NOMO-1 treated with dmso at 0.1 percent for 144 hours (cell line): ENCODE measurements at regions not wholly inside any gene's neighbourhood (a gene's known extent, or its start where the extent isn't known, plus 50 kb on each side); places are given as distances from the start of the nearest gene placed in this dataset.

Experiments
- DNase-seq: peaks from one replicate; lab custom pipeline; 2025; ENCODE audit not compliant: unreplicated experiment; lab: John Stamatoyannopoulos, UW

- DNase-seq, result no peak
Observed at GRCh38 chr13:64867856-64868255, 2362.3 kb downstream of the PCDH9 start.

- no peak for DNase-seq
Observed at GRCh38 chr13:64866331-64866730, 2363.8 kb downstream of the PCDH9 start.

- no peak for DNase-seq
Observed at GRCh38 chr13:64855506-64855905, 2374.6 kb downstream of the PCDH9 start.

- no peak for DNase-seq
Observed at GRCh38 chr13:64850017-64850416, 2380.1 kb downstream of the PCDH9 start.

- no peak for DNase-seq
Observed at GRCh38 chr13:64849196-64849595, 2380.9 kb downstream of the PCDH9 start.

- no peak for DNase-seq
Observed at GRCh38 chr13:64847767-64848166, 2382.4 kb downstream of the PCDH9 start.

DNA sequence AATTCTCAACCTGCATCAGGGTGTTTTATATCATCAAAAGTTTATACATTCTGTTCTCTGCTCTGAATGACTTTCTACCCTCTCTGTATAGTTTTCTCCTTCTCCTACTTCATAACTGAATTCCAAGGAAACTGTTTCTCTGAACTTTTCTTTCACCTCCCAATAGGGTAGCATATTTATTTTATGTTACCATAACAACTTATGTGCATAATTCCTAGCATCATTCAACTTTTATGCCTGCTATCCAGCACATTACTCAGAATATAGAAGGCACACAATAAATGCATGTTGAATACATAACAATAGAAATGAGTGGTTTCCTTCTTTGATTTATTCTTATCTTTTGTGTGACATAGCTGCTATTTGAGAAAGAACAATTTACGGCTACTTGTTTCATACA is 2385.0 kb downstream of the PCDH9 start:
- DNase-seq, result no peak

GRCh38 chr13:64819081-64819480 is 2411.1 kb downstream of the PCDH9 start:
- DNase-seq, result no peak

- no peak for DNase-seq
Observed at GRCh38 chr13:64817691-64818090, 2412.4 kb downstream of the PCDH9 start.

GRCh38 chr13:64810750-64811149 is 2419.4 kb downstream of the PCDH9 start:
- DNase-seq, result no peak

DNA sequence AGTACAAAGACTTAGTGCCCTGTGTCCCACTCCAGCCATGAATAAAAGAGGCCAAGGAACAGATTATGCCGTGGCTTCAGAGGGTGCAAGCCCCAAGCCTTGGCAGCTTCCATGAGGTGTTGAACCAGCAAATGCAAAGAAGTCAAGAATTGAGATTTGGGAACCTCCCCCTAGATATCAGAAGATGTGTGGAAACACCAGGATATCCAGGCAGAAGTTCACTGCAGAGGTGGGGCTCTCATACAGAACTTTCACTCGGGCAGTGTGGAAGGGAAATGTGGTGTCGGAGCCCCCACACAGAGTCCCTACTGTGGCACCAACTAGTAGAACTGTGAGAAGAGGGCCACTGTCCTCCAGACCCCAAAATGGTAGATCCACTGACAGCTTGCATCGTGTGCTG is 2421.4 kb downstream of the PCDH9 start:
- no peak for DNase-seq

- no peak for DNase-seq
Observed at GRCh38 chr13:64801768-64802167, 2428.4 kb downstream of the PCDH9 start.

DNA sequence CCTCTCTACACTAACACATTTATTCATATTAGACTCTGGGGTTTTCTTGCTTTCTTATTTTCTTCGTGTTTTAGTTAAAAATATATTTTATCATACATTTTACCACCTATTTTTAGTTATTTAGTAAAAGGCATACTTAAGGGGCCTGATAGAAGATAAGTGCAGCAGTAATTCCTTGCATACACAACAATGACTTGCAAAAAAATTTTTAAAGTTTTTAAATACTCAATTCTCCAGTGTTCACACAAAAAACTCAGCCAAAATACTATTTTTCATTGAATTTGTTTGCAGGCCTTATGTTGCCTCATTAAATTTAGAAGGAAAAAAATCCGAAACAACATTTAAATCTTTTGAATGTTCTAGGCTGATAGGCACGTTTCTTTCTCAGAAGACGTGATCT is 2431.7 kb downstream of the PCDH9 start:
- DNase-seq, result no peak

- no peak for DNase-seq
Observed at GRCh38 chr13:64793592-64793991, 2436.5 kb downstream of the PCDH9 start.

GRCh38 chr13:64793131-64793530 is 2437.0 kb downstream of the PCDH9 start:
- no peak for DNase-seq

- no peak for DNase-seq
Observed at GRCh38 chr13:64791373-64791772, 2438.8 kb downstream of the PCDH9 start.

- DNase-seq, result no peak
Observed at GRCh38 chr13:64782466-64782865, 2447.7 kb downstream of the PCDH9 start.

- no peak for DNase-seq
Observed at GRCh38 chr13:64778002-64778401, 2452.1 kb downstream of the PCDH9 start.

DNA sequence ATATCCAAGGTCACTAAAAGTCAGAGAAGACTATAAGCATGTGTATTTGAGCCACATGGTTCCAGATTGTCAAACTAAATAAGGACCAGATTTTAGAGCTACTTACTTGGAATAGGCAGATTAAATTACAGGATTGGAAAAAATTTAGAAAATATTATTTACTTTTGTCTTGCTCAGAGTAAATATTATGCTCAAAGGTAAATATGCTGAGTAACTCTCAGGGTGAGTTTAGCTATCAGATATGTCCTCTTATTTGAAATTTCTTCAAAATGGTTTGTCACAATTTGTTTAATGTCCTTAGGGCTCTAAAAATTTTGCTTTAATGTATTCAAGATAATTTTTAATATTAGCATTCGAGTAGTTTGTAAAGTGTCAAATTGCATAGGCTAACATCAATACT is 2455.2 kb downstream of the PCDH9 start:
- no peak for DNase-seq

- no peak for DNase-seq
Observed at GRCh38 chr13:64770743-64771142, 2459.4 kb downstream of the PCDH9 start.

GRCh38 chr13:64767054-64767453 is 2463.1 kb downstream of the PCDH9 start:
- no peak for DNase-seq

DNA sequence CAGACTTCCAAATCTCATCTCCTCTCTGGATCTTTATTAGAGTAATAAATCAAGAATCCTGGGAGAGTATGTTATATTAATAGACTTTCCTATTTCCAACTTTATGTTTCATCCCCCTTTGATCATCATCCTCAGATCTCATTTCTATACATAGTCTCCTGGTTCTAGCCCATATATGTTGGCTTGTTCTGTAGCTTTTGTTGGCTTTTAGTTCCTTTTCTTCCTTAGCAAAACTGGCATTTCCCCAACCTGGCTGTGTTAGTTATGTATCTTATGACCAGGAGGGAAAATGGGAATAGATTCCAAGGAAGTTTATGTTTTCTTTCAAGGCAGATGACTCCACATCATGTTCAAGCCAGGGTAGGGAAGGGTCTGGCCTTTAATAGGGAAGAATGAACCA is 2464.5 kb downstream of the PCDH9 start:
- no peak for DNase-seq

GRCh38 chr13:64758521-64759244 is 2471.5 kb downstream of the PCDH9 start:
- no peak for DNase-seq
